ENCODE measurements at regions not wholly inside any gene's neighbourhood (a gene's known extent, or its start where the extent isn't known, plus 50 kb on each side); places are given as distances from the start of the nearest gene placed in this dataset.
"Not testable (repeated sequence)": the region's sequence is repeated elsewhere in the genome, so short reads cannot be mapped to it uniquely, and the experiment has no call there.

GRCh38 chr3:13141991-13142412 is 68.8 kb upstream of the IQSEC1 start:
- 17 to 31% (median 26%) methylated on average over 8 of the region's 8 CpGs for WGBS, 3 donors
- no peaks in the 10 kb centered on the region for H3K9me3 ChIP-seq (ENCODE audit: control insufficient read depth in 2 of 2, insufficient read depth in 1 of 2, low read depth in 1 of 2, low read length in 1 of 2)
- H3K27ac ChIP-seq (ENCODE audit: low read depth in 1 of 3, low read length in 2 of 3) = no peak overlapping the region
- H3K27me3 ChIP-seq (ENCODE audit: control insufficient read depth in 3 of 3, insufficient read depth in 3 of 3, low read length in 3 of 3) = no peaks in the 10 kb centered on the region
- H3K4me1 ChIP-seq (ENCODE audit: control insufficient read depth in 3 of 3, insufficient read depth in 2 of 3, low read depth in 1 of 3, low read length in 2 of 3) = no peaks in the 10 kb centered on the region
- H3K36me3 ChIP-seq (ENCODE audit: control insufficient read depth in 3 of 3, insufficient read depth in 2 of 3, low read depth in 1 of 3, low read length in 3 of 3) = no peaks in the 10 kb centered on the region
- no peak overlapping the region for H3K4me3 ChIP-seq (ENCODE audit: low read depth in 1 of 3, low read length in 3 of 3)
- DNase-seq (peak in 1 of 2 donors; percentile 41), FAIRE-seq (no peak)

GRCh38 chr3:13141183-13141582 is 68.0 kb upstream of the IQSEC1 start:
- no peaks in the 10 kb centered on the region for H3K4me1 ChIP-seq (ENCODE audit: control insufficient read depth in 3 of 3, insufficient read depth in 2 of 3, low read depth in 1 of 3, low read length in 2 of 3)
- FAIRE-seq (no peak), DNase-seq (no peak)
- H3K9me3 ChIP-seq (ENCODE audit: control insufficient read depth in 2 of 2, insufficient read depth in 1 of 2, low read depth in 1 of 2, low read length in 1 of 2) = no peaks in the 10 kb centered on the region
- no peaks in the 10 kb centered on the region for H3K27me3 ChIP-seq (ENCODE audit: control insufficient read depth in 3 of 3, insufficient read depth in 3 of 3, low read length in 3 of 3)
- WGBS, 3 donors = 84 to 88% (median 86%) methylated on average over 7 of the region's 7 CpGs
- H3K4me3 ChIP-seq (ENCODE audit: low read depth in 1 of 3, low read length in 3 of 3) = no peak overlapping the region
- H3K27ac ChIP-seq (ENCODE audit: low read depth in 1 of 3, low read length in 2 of 3) = no peak overlapping the region
- no peaks in the 10 kb centered on the region for H3K36me3 ChIP-seq (ENCODE audit: control insufficient read depth in 3 of 3, insufficient read depth in 2 of 3, low read depth in 1 of 3, low read length in 3 of 3)

- no peaks in the 10 kb centered on the region for H3K9me3 ChIP-seq (ENCODE audit: control insufficient read depth in 2 of 2, insufficient read depth in 1 of 2, low read depth in 1 of 2, low read length in 1 of 2)
- no peaks in the 10 kb centered on the region for H3K4me1 ChIP-seq (ENCODE audit: control insufficient read depth in 3 of 3, insufficient read depth in 2 of 3, low read depth in 1 of 3, low read length in 2 of 3)
- no peak for FAIRE-seq
- H3K4me3 ChIP-seq (ENCODE audit: low read depth in 1 of 3, low read length in 3 of 3) = no peak overlapping the region
- H3K36me3 ChIP-seq (ENCODE audit: control insufficient read depth in 3 of 3, insufficient read depth in 2 of 3, low read depth in 1 of 3, low read length in 3 of 3) = no peaks in the 10 kb centered on the region
- no peak for DNase-seq
- H3K27me3 ChIP-seq (ENCODE audit: control insufficient read depth in 3 of 3, insufficient read depth in 3 of 3, low read length in 3 of 3) = peaks cover 0 to 3% (median 0%) of the 10 kb centered on the region in 3 donors
- no peak overlapping the region for H3K27ac ChIP-seq (ENCODE audit: low read depth in 1 of 3, low read length in 2 of 3)
- WGBS, 3 donors = 83 to 92% (median 92%) methylated on average over 7 of the region's 7 CpGs
Measured at GRCh38 chr3:13140596-13140995, 67.4 kb upstream of the IQSEC1 start.

- H3K27ac ChIP-seq (ENCODE audit: low read depth in 1 of 3, low read length in 2 of 3) = no peak overlapping the region
- peaks cover 0 to 3% (median 0%) of the 10 kb centered on the region in 3 donors for H3K27me3 ChIP-seq (ENCODE audit: control insufficient read depth in 3 of 3, insufficient read depth in 3 of 3, low read length in 3 of 3)
- no peaks in the 10 kb centered on the region for H3K4me1 ChIP-seq (ENCODE audit: control insufficient read depth in 3 of 3, insufficient read depth in 2 of 3, low read depth in 1 of 3, low read length in 2 of 3)
- FAIRE-seq (no peak), DNase-seq (no peak)
- no peaks in the 10 kb centered on the region for H3K36me3 ChIP-seq (ENCODE audit: control insufficient read depth in 3 of 3, insufficient read depth in 2 of 3, low read depth in 1 of 3, low read length in 3 of 3)
- 79 to 80% (median 80%) methylated on average over 4 of the region's 4 CpGs for WGBS, 3 donors
- no peaks in the 10 kb centered on the region for H3K9me3 ChIP-seq (ENCODE audit: control insufficient read depth in 2 of 2, insufficient read depth in 1 of 2, low read depth in 1 of 2, low read length in 1 of 2)
- no peak overlapping the region for H3K4me3 ChIP-seq (ENCODE audit: low read depth in 1 of 3, low read length in 3 of 3)
Measured at GRCh38 chr3:13139471-13140065, 66.3 kb upstream of the IQSEC1 start.

- Histone ChIP-seq H3K36me3 (ENCODE audit: control insufficient read depth in 3 of 3, insufficient read depth in 2 of 3, low read depth in 1 of 3, low read length in 3 of 3) (no peaks in the 10 kb centered on the region), H3K4me3 (ENCODE audit: low read depth in 1 of 3, low read length in 3 of 3) (no peak overlapping the region), H3K9me3 (ENCODE audit: control insufficient read depth in 2 of 2, insufficient read depth in 1 of 2, low read depth in 1 of 2, low read length in 1 of 2) (no peaks in the 10 kb centered on the region), H3K27ac (ENCODE audit: low read depth in 1 of 3, low read length in 2 of 3) (no peak overlapping the region), H3K4me1 (ENCODE audit: control insufficient read depth in 3 of 3, insufficient read depth in 2 of 3, low read depth in 1 of 3, low read length in 2 of 3) (no peaks in the 10 kb centered on the region), H3K27me3 (ENCODE audit: control insufficient read depth in 3 of 3, insufficient read depth in 3 of 3, low read length in 3 of 3) (peaks cover 0 to 3% (median 0%) of the 10 kb centered on the region in 3 donors)
- FAIRE-seq (no peak), DNase-seq (no peak)
- WGBS, 3 donors = 69 to 88% (median 73%) methylated on average over 1 of the region's 1 CpG
Measured at GRCh38 chr3:13138833-13139145, 65.6 kb upstream of the IQSEC1 start.

- H3K36me3 ChIP-seq (ENCODE audit: control insufficient read depth in 3 of 3, insufficient read depth in 2 of 3, low read depth in 1 of 3, low read length in 3 of 3) = no peaks in the 10 kb centered on the region
- H3K4me1 ChIP-seq (ENCODE audit: control insufficient read depth in 3 of 3, insufficient read depth in 2 of 3, low read depth in 1 of 3, low read length in 2 of 3) = no peaks in the 10 kb centered on the region
- WGBS, 3 donors = 67 to 71% (median 68%) methylated on average over 18 of the region's 18 CpGs
- H3K27ac ChIP-seq (ENCODE audit: low read depth in 1 of 3, low read length in 2 of 3) = no peak overlapping the region
- peaks cover 0 to 3% (median 0%) of the 10 kb centered on the region in 3 donors for H3K27me3 ChIP-seq (ENCODE audit: control insufficient read depth in 3 of 3, insufficient read depth in 3 of 3, low read length in 3 of 3)
- no peaks in the 10 kb centered on the region for H3K9me3 ChIP-seq (ENCODE audit: control insufficient read depth in 2 of 2, insufficient read depth in 1 of 2, low read depth in 1 of 2, low read length in 1 of 2)
- FAIRE-seq = no peak
- no peak overlapping the region for H3K4me3 ChIP-seq (ENCODE audit: low read depth in 1 of 3, low read length in 3 of 3)
- DNase-seq = no peak
Measured at GRCh38 chr3:13137941-13138832, 65.0 kb upstream of the IQSEC1 start.

DNA sequence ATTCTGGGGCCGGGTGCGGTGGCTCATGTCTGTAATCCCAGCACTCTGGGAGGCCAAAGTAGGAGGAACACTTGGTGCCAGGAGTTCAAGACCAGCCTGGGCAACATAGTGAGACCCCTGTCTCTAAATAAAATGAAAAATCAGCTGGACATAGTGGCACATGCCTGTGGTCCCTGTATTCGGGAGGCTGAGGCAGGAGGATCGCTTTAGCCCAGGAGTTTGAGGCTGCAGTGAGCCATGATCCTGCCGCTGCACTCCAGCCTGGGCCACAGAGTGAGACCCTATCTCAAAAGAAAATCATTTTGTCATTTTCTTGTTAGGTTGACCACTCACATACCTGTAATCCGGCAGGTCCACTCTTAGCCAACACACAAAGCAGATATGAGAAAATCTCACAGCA is 63.6 kb upstream of the IQSEC1 start:
- not testable (repeated sequence) for FAIRE-seq; H3K4me3 ChIP-seq (ENCODE audit: low read depth in 1 of 3, low read length in 3 of 3); DNase-seq; H3K27ac ChIP-seq (ENCODE audit: low read depth in 1 of 3, low read length in 2 of 3); H3K9me3 ChIP-seq (ENCODE audit: control insufficient read depth in 2 of 2, insufficient read depth in 1 of 2, low read depth in 1 of 2, low read length in 1 of 2); H3K36me3 ChIP-seq (ENCODE audit: control insufficient read depth in 3 of 3, insufficient read depth in 2 of 3, low read depth in 1 of 3, low read length in 3 of 3); H3K4me1 ChIP-seq (ENCODE audit: control insufficient read depth in 3 of 3, insufficient read depth in 2 of 3, low read depth in 1 of 3, low read length in 2 of 3); H3K27me3 ChIP-seq (ENCODE audit: control insufficient read depth in 3 of 3, insufficient read depth in 3 of 3, low read length in 3 of 3)
- 88 to 93% (median 91%) methylated on average over 6 of the region's 6 CpGs for WGBS, 3 donors

GRCh38 chr3:13136426-13136825 is 63.2 kb upstream of the IQSEC1 start:
- Histone ChIP-seq H3K27ac (ENCODE audit: low read depth in 1 of 3, low read length in 2 of 3) (no peak overlapping the region), H3K4me3 (ENCODE audit: low read depth in 1 of 3, low read length in 3 of 3) (no peak overlapping the region), H3K9me3 (ENCODE audit: control insufficient read depth in 2 of 2, insufficient read depth in 1 of 2, low read depth in 1 of 2, low read length in 1 of 2) (no peaks in the 10 kb centered on the region), H3K4me1 (ENCODE audit: control insufficient read depth in 3 of 3, insufficient read depth in 2 of 3, low read depth in 1 of 3, low read length in 2 of 3) (no peaks in the 10 kb centered on the region), H3K27me3 (ENCODE audit: control insufficient read depth in 3 of 3, insufficient read depth in 3 of 3, low read length in 3 of 3) (peaks cover 0 to 7% (median 2%) of the 10 kb centered on the region in 3 donors), H3K36me3 (ENCODE audit: control insufficient read depth in 3 of 3, insufficient read depth in 2 of 3, low read depth in 1 of 3, low read length in 3 of 3) (no peaks in the 10 kb centered on the region)
- no peak for DNase-seq
- no peak for FAIRE-seq
- WGBS, 3 donors = 55 to 74% (median 57%) methylated on average over 11 of the region's 11 CpGs
